GM19463 (cell line): ENCODE measurements at regions not wholly inside any gene's neighbourhood (a gene's known extent, or its start where the extent isn't known, plus 50 kb on each side); places are given as distances from the start of the nearest gene placed in this dataset.
A peak's percentile ranks its signal among the peaks of the same experiment; 100 is the strongest.
"Not testable (repeated sequence)": the region's sequence is repeated elsewhere in the genome, so short reads cannot be mapped to it uniquely, and the experiment has no call there.

Experiments used
- ATAC-seq: cut with Tn5 transposase; IDR thresholded peaks from one replicate; pipeline ENCODE4 v1.9.1; 2021; ENCODE audit warnings: mild to moderate bottlenecking, moderate library complexity; ENCODE audit not compliant: unreplicated experiment

GRCh38 chr12:28023156-28023887, 50.8 kb upstream of the PTHLH start:
- no peak for ATAC-seq

GRCh38 chr12:28024231-28024995, 51.9 kb upstream of the PTHLH start:
- ATAC-seq = no peak

- no peak for ATAC-seq
These were observed 53.4 kb upstream of the PTHLH start for GRCh38 chr12:28025821-28026505.

- no peak for ATAC-seq
These were observed 54.2 kb upstream of the PTHLH start for GRCh38 chr12:28026701-28027100.

GRCh38 chr12:28027328-28027727, 54.8 kb upstream of the PTHLH start:
- no peak for ATAC-seq

GRCh38 chr12:28027947-28028724, 55.6 kb upstream of the PTHLH start:
- ATAC-seq = no peak

- ATAC-seq = no peak
These were observed 60.4 kb upstream of the PTHLH start for GRCh38 chr12:28032811-28033537.

- ATAC-seq = no peak
These were observed 61.0 kb upstream of the PTHLH start for GRCh38 chr12:28033538-28033915.

- ATAC-seq = no peak
These were observed 61.7 kb upstream of the PTHLH start for GRCh38 chr12:28034271-28034670.

GRCh38 chr12:28035500-28035899, 63.0 kb upstream of the PTHLH start:
- ATAC-seq = no peak

- ATAC-seq = no peak
These were observed 64.4 kb upstream of the PTHLH start for GRCh38 chr12:28036940-28037339.

GRCh38 chr12:28040246-28040645, 67.7 kb upstream of the PTHLH start:
- ATAC-seq = no peak

- ATAC-seq = not testable (repeated sequence)
These were observed 74.1 kb upstream of the PTHLH start for GRCh38 chr12:28046600-28046999.

- ATAC-seq = no peak
These were observed 78.1 kb upstream of the PTHLH start for GRCh38 chr12:28050606-28051005.

- no peak for ATAC-seq
These were observed 79.2 kb upstream of the PTHLH start for GRCh38 chr12:28051516-28052354.

- no peak for ATAC-seq
These were observed 81.0 kb upstream of the PTHLH start for GRCh38 chr12:28053564-28053963.

- ATAC-seq = no peak
These were observed 82.0 kb upstream of the PTHLH start for GRCh38 chr12:28054583-28054982.

GRCh38 chr12:28057856-28058615, 85.5 kb upstream of the PTHLH start:
- peak; percentile 38 for ATAC-seq

GRCh38 chr12:28059220-28059619, 86.7 kb upstream of the PTHLH start:
- ATAC-seq = no peak
